HG03571 (cell line): ENCODE measurements at regions not wholly inside any gene's neighbourhood (a gene's known extent, or its start where the extent isn't known, plus 50 kb on each side); places are given as distances from the start of the nearest gene placed in this dataset.

ENCODE experiments used
- ATAC-seq: cut with Tn5 transposase; IDR thresholded peaks from one replicate; pipeline ENCODE4 v1.9.1; 2021; ENCODE audit not compliant: unreplicated experiment

GRCh38 chr2:15074319-15074718 lies 441.8 kb downstream of the LRATD1 start:
- ATAC-seq, result no peak

GRCh38 chr2:15074751-15075700 lies 442.5 kb downstream of the LRATD1 start:
- ATAC-seq, result no peak

DNA sequence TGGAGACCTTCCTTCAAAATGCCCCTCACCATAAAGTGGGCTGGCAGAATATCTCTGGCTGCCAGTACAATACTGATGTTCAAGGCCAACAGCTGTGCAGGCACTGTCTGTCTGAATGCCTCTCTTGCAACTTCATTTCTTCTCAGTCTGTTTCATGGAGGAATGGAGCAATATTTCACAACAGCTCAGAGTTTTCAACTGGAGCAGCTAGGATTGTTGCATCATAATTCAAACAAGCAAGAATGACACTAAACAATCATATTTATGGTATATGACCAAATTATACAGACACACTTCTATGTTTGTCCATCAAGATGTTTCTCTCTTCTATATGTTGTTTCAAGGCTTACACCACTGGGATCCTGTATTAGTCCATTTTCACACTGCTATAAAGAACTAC lies 444.2 kb downstream of the LRATD1 start:
- ATAC-seq, result no peak

DNA sequence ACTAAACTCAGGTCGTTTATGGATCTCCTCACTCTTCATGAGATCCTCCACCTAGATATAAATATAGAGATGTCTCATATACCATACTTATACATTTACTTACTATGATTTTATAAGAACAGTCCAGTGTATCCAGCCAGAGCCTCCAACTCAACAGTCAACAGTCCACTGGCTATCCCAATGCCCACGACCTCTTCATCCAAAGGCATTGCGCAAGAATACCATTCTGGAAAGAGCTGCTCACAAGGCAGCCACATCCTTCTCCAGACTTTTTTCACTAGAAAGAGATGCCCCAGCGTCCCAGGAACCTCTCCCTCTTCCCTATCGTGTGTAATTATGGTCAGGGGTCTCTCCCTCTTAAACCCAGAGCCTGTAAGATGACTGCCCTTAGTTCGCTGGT lies 448.8 kb downstream of the LRATD1 start:
- no peak for ATAC-seq

DNA sequence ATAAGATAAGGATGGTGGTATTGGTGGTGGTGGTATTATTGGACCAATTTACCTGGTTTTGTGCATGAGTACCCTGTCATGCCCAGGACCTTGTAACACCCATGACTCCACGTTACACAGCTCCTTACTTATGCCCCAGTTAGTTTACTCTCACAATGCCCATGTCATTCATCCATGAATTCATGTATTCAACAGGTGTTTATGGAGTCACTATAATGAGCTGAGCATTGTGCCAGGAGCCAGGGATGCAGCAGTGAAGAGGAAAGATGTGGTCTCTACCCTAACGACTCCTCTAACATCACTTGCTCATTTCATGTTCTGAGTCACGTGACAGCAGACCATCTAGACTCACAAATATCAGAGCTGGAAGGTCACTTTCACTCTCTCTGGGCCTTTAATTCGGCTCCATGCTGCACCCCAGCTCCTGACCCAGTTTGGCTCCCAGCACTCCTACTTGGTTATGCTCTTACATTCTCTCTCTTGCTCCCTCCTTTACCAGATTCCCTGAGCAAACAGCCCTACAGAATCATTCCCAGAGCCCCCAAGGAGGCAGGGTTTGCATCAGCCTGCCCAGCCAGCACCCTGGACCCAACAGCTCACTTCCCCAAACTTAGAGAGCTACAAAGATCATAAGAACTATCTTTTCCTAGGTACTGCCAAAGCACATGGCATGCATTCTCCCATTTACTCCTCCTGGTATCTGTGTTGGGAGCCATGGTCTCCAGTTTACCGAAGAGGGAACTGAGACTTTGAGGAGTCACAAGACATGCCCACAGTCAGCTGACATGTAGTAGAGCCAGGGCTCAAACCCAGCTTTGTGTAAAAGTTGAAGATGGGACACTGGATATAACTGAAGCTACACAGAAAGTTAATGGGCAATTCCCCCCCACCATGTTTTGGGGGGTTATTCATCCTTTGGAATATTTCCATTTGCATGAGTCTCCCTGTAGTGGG lies 449.9 kb downstream of the LRATD1 start:
- ATAC-seq, result no peak

DNA sequence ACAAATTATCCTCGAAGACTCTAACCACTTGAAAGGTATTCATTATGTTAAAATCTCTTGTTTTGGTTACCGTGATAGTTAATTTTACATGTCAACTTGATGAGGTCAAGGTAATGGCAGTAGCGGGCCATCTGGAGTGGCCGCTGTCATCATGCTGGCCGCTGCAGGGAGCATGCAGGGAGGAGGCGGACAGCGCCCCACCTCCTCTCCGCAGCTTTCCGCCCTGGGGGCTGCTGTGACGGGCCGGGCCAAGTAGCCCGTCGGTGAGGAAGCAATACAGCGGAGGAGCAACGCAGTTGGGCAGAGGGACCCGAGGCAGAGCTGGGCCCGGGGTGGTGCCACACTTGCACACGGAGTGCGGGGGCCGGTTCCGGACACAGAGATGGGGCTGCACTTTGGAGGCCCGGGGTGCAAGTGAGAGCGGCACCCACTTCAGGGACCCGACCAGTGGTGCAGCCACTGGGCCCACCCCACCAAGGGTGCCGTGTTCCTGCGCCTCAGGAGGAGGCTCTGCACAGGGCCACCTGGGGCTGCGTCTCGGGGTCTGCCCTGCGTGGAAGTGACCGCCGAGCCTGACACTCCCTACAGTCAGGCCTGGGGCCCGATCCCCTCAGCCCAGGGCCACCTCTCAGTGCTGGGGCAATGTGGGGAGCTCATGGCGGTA lies 452.4 kb downstream of the LRATD1 start:
- no peak for ATAC-seq

GRCh38 chr2:15092181-15092580 lies 459.7 kb downstream of the LRATD1 start:
- no peak for ATAC-seq

DNA sequence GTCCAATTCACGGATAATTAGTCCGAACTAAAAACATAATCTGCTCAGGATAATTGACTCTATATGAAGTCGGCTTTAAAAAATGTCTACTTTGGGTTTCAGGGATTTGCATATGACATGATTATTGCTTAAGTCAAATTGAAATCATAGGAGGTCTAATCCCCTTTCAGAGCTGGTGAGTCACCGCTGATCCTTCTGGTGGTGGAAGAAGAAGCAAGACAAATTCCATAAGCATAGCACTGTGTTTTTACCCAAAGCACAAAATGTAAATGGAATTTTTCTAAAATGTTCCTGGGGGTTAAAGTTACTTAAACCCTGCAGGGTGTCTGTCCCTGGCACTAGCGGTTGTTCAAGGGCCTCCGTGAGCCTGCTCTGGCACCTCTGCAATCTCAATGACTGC lies 460.2 kb downstream of the LRATD1 start:
- no peak for ATAC-seq

GRCh38 chr2:15094161-15094560 lies 461.6 kb downstream of the LRATD1 start:
- no peak for ATAC-seq

DNA sequence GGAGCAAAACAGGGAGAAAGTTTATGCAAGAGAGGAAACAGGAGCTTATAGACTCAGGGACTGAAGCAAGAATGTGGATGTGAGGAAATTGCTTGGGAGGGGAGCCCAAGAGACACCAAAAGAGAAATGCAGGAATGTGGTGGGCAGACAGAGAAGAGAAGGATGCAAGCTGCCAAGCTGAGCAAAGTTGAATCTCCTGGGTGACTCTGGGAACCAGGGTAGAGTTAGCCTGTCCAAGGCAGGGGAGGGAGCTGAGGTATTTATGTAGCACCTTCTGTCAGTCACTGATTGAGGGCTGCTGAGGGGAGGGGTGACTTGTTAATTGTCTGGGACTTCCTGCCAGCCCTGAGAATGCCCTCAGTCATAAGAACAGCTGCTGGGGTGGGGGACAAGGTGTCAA lies 464.3 kb downstream of the NBAS start:
- no peak for ATAC-seq

GRCh38 chr2:15107137-15107536 lies 454.0 kb downstream of the NBAS start:
- ATAC-seq, result no peak

DNA sequence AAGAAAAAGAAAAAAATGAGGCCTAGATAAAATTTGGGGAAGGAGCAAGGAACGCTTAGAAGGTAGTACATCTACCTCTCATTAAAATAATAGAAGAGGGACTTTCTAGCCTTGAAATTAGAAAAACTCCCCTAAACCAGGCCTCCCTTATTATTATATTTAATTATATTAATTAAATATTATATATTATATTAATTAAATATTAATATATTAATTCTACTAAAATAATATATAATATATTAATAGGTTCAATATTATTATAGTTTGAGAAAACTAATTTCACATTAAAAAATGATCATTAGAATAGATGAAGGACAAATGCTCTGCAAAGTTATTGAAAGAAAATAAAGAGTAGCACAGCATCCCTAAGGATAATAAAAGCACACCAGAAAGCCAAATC lies 449.4 kb downstream of the NBAS start:
- no peak for ATAC-seq

DNA sequence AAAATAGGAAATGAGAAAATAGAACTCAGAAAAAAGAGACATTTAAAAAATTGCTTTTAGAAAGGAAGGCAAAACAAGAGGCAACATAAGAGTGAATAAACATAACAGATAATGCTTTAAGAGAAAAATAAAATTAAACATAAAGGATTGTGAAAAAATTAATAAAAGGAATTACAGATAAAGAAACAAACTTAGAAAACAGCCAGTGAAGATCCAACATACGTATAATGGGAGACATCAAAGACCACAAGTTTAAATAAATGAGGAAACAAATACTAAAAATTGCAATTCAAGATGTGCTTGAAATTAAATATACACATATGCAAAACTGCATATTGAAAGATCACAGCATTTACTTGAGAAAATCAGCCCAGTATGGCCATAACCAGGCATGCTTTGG lies 448.9 kb downstream of the NBAS start:
- ATAC-seq, result no peak

DNA sequence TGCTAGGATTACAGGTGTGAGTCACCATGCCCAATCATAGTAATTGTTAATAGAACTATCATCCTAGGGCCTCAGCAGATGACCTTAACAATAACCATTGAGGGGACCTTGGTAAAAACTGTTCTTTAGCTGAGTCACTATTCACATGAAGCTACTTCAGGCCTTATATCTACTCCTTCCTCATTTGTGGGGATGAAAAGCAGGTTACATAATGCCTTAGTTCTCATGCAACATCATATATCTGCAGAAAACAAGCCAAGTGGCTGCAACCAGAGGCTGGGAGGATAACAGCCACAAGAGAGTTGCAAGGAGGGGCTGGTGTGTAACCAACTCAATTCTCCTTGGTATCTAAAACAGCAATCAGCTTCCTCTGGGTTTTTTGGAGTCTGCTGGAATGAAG lies 445.4 kb downstream of the NBAS start:
- ATAC-seq, result no peak

- ATAC-seq, result no peak
Measured at GRCh38 chr2:15116830-15117229, 444.3 kb downstream of the NBAS start.
